K562 (cell line): ENCODE measurements at regions not wholly inside any gene's neighbourhood (a gene's known extent, or its start where the extent isn't known, plus 50 kb on each side); places are given as distances from the start of the nearest gene placed in this dataset.
"Not testable (repeated sequence)": the region's sequence is repeated elsewhere in the genome, so short reads cannot be mapped to it uniquely, and the experiment has no call there.

Experiments
- ATAC-seq: fragments of 200-7000 bp; cut with Tn5 transposase; 3 replicates; pipeline ENCODE4 v1.9.1; 2020; ENCODE audit warnings: moderate library complexity
- BruUV-seq: library from RNA; stranded (reverse); fragments of 400-500 nt; replicated peaks from 2 replicates; lab custom pipeline; 2021; lab: Mats Ljungman, UMichigan
- CTCF ChIA-PET: fragments of 300-600 bp; formaldehyde crosslinking; extraction: SDS; loops from one replicate; lab custom pipeline; 2021; ENCODE audit warnings: low intra/inter-chr PET ratio; lab: Yijun Ruan, JAX
- POLR2A ChIA-PET: fragments of 300-600, 350-650 bp; sonication (Branson Sonifier 250); formaldehyde crosslinking; extraction: SDS; loops from one replicate; lab custom pipeline; 2021; ENCODE audit warnings: antibody characterized with exemption, inconsistent platforms; lab: Yijun Ruan, JAX
- DNase-seq, 4 experiments: peaks; one replicate each; pipeline versions ENCODE4 v3.0.0 to v3.0.0-alpha.2; 2011 to 2018; ENCODE audit warnings: low spot score in 3 of 4, mixed read lengths in 3 of 4; ENCODE audit errors: extremely low read depth in 1 of 4
- FAIRE-seq: peaks from 2 replicates; lab custom pipeline; 2011; peaks lifted over from hg19 to GRCh38; lab: Jason Lieb, UNC
- H2AFZ ChIP-seq: 2 replicates; pipeline ENCODE4 v1.6.0; 2011; ENCODE audit warnings: low read depth, low read length, control low read depth, inconsistent platforms
- H3K27ac ChIP-seq: fragments of 200-600 bp; 3 replicates; pipeline ENCODE4 v1.8.0; 2011; ENCODE audit warnings: low read depth, mild to moderate bottlenecking, control low read depth, inconsistent platforms, low read length, moderate library complexity, mixed read lengths; ENCODE audit errors: extremely low read depth
- H3K27me3 ChIP-seq, 2 experiments: fragments of 300-600 bp in 1 of 2; 2 replicates in 1 of 2; 3 replicates in 1 of 2; pipeline versions ENCODE4 v1.6.0 to v1.8.0; 2011; ENCODE audit warnings: inconsistent platforms in 2 of 2, low read length in 2 of 2, mild to moderate bottlenecking in 1 of 2, mixed read lengths in 1 of 2, moderate library complexity in 1 of 2; ENCODE audit not compliant: control insufficient read depth in 2 of 2, insufficient read depth in 2 of 2
- H3K36me3 ChIP-seq: fragments of 300-600 bp; 3 replicates; pipeline ENCODE4 v1.8.0; 2011; ENCODE audit warnings: mild to moderate bottlenecking, low read length, inconsistent platforms; ENCODE audit not compliant: control insufficient read depth, insufficient read depth
- H3K4me1 ChIP-seq, 2 experiments: fragments of 200-600 bp in 1 of 2; replicated peaks in 1 of 2; 2 replicates in 1 of 2; 3 replicates in 1 of 2; pipeline versions ENCODE4 v1.5.1 to v1.8.0; 2011; ENCODE audit warnings: inconsistent platforms in 2 of 2, low read length in 2 of 2, mild to moderate bottlenecking in 1 of 2, mixed read lengths in 1 of 2, moderate library complexity in 1 of 2; ENCODE audit not compliant: control insufficient read depth in 2 of 2, insufficient read depth in 2 of 2
- H3K4me2 ChIP-seq: 2 replicates; pipeline ENCODE4 v1.6.1; 2011; ENCODE audit warnings: low read length, control low read depth, inconsistent platforms, mixed read lengths; ENCODE audit not compliant: insufficient read depth
- H3K4me3 ChIP-seq: fragments of 200-600 bp; sonication (generic), shearing (Covaris generic); 2 replicates; pipeline ENCODE4 v1.5.1; 2016; ENCODE audit warnings: control low read depth, inconsistent platforms
- H3K79me2 ChIP-seq: fragments of 200-600 bp; 3 replicates; pipeline ENCODE4 v1.8.0; 2011; ENCODE audit warnings: low read length, inconsistent platforms; ENCODE audit not compliant: control insufficient read depth, insufficient read depth
- H3K9ac ChIP-seq, 2 experiments: 2 replicates each; pipeline versions ENCODE4 v1.6.0 to v1.6.1; 2011; ENCODE audit warnings: low read depth in 2 of 2, low read length in 2 of 2, control low read depth in 1 of 2, inconsistent platforms in 1 of 2, mild to moderate bottlenecking in 1 of 2, mixed read lengths in 1 of 2; ENCODE audit not compliant: insufficient read depth in 1 of 2
- H3K9me1 ChIP-seq: one replicate; pipeline ENCODE4 v1.6.0; 2011; ENCODE audit warnings: inconsistent platforms, mild to moderate bottlenecking, low read length, moderate library complexity; ENCODE audit not compliant: control insufficient read depth, insufficient read depth
- H3K9me3 ChIP-seq: replicated peaks from 2 replicates; pipeline ENCODE4 v1.5.1; 2011; ENCODE audit warnings: low read depth, low read length, inconsistent platforms; ENCODE audit not compliant: control insufficient read depth, insufficient read depth
- H4K20me1 ChIP-seq: replicated peaks from 2 replicates; pipeline ENCODE4 v1.6.1; 2011; ENCODE audit warnings: low read length, inconsistent platforms, mixed read lengths; ENCODE audit not compliant: control insufficient read depth, insufficient read depth
- CEBPB ChIP-seq: fragments of 450-650 bp; IDR thresholded peaks from 2 replicates; pipeline ENCODE4 v1.6.1; 2016; ENCODE audit warnings: missing genetic modification characterization, missing compliant biosample characterization
- CEBPG ChIP-seq, 3 experiments: fragments of 200-800 bp in 1 of 3; sonication (Bioruptor generic) in 1 of 3; sonication (generic) in 1 of 3; formaldehyde crosslinking in 1 of 3; IDR thresholded peaks in 2 of 3; conservative IDR thresholded peaks in 1 of 3; 2 replicates each; pipeline versions ENCODE4 v1.6.1 to v1.8.0; 2016 to 2022; ENCODE audit warnings: missing compliant biosample characterization in 2 of 3, missing genetic modification characterization in 2 of 3, mild to moderate bottlenecking in 1 of 3, missing genetic modification reagents in 1 of 3
- DMBX1 ChIP-seq: fragments of 250-450 bp; sonication (Bioruptor Pico); IDR thresholded peaks from 2 replicates; pipeline ENCODE4 v1.8.0; 2022; ENCODE audit warnings: inconsistent platforms, mild to moderate bottlenecking, moderate library complexity, borderline replicate concordance
- HDAC8 ChIP-seq: fragments of 450-650 bp; IDR thresholded peaks from 2 replicates; pipeline ENCODE4 v1.6.1; 2016; ENCODE audit warnings: mild to moderate bottlenecking, missing genetic modification characterization, moderate library complexity, missing compliant biosample characterization
- NFIC ChIP-seq: fragments of 450-650 bp; IDR thresholded peaks from 2 replicates; pipeline ENCODE4 v1.6.1; 2017; ENCODE audit warnings: mild to moderate bottlenecking, inconsistent platforms
- NR4A1 ChIP-seq, 2 experiments: fragments of 250-450 bp in 1 of 2; fragments of 450-650 bp in 1 of 2; sonication (Bioruptor Pico) in 1 of 2; IDR thresholded peaks; 2 replicates each; pipeline versions ENCODE4 v1.4.0 to v1.6.1; 2016 to 2020; ENCODE audit warnings: mild to moderate bottlenecking in 2 of 2, missing compliant biosample characterization in 1 of 2, missing genetic modification characterization in 1 of 2, moderate library complexity in 1 of 2
- SMAD4 ChIP-seq: fragments of 250-450 bp; sonication (Bioruptor Pico); conservative IDR thresholded peaks from 2 replicates; pipeline ENCODE4 v1.8.0; 2021; ENCODE audit warnings: inconsistent platforms, mild to moderate bottlenecking, moderate library complexity
- ZNF592 ChIP-seq: fragments of 450-650 bp; IDR thresholded peaks from 2 replicates; pipeline ENCODE4 v1.6.1; 2017; ENCODE audit warnings: antibody characterized with exemption, mild to moderate bottlenecking
- WGBS: fragments of 100-300 bp; shearing (Covaris generic); methylation state at CpG from one replicate; pipeline ENCODE4 v1.1.6; 2016; ENCODE audit warnings: low coverage, mixed read lengths; ENCODE audit not compliant: insufficient coverage; ENCODE audit errors: missing lambda C conversion rate; 5-methylcytosine and 5-hydroxymethylcytosine counted together
- in situ Hi-C: fragments of 300-500 bp; cut with MboI; formaldehyde crosslinking; loops from 4 replicates; pipeline ENCODE4 v1.15.0; 2018; ENCODE audit warnings: inconsistent platforms, mixed read lengths
- intact Hi-C: fragments of 100-400 bp; cut with micrococcal nuclease; formaldehyde crosslinking; loops from 2 replicates; pipeline ENCODE4 v1.14.2; 2022
- TF ChIP-seq, protein P1 (sequence below): fragments of 450-650 bp; conservative IDR thresholded peaks from 2 replicates; pipeline ENCODE4 v1.6.1; 2016; ENCODE audit warnings: missing genetic modification characterization, low read depth, mild to moderate bottlenecking, missing compliant biosample characterization, moderate library complexity

DNA sequence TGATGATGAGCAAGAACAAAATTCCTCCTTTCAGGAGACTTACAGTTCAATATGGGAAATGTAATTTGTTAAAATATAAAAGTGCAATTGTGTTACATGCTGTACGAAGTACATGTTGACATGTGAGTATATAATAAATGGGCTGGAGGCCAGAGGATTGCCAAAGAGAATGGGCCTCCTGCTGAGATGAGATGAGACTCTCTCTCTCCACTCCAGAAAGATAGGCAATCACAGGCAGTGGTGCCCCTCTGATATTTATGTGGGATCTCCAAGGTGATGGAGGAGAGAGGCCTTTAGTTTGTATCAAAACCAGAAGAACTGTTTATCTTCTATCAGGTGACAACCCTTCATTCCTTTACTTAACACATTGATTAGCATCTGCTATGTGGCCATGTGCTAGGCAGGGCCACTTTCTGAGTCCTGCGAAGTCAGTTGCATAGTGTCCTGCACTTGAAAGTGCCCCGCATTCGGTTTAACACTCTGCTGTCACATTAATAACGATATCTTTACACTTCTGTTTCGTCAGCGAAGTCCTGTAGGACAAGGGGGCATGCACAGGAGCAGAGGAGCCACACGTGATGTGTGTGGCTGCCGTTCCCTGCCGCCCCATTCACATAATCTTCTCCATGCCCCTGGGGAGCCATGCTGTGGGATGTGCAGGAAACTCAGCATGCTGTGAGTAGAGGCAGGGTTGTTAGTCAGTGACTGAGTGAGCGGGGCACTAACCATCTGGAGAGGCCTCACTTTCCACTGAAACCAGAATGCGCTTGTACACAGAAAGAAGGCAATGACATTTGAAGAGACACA is 60.2 kb upstream of the RABL2A start (continued):
- not testable (repeated sequence) for TF ChIP-seq NR4A1, CEBPG (CRISPR knock-in tag; IDR thresholded peaks at IDR 0.05)
- TF ChIP-seq NR4A1 (tag; IDR thresholded peaks at IDR 0.05) (peak; percentile 79; the same call in 1 of the 2 replicates), HDAC8 (tag) (0 out of 2 replicates have a peak, but pooled peaks have one; percentile 38), SMAD4 (CRISPR knock-in tag) (peak; percentile 83), DMBX1 (CRISPR knock-in tag) (peak; percentile 70), NFIC (peak; percentile 41; the same call in 1 of the 2 replicates), CEBPG (tag; conservative IDR thresholded peaks at IDR 0.05 in 1 of 2, IDR thresholded peaks at IDR 0.05 in 1 of 2) (peak in 1 of 2 experiments; percentile 40; a peak in 1 of 4 replicates), ZNF592 (peak; percentile 77), CEBPB (tag) (peak; percentile 80)
- TF ChIP-seq, protein P1, sequence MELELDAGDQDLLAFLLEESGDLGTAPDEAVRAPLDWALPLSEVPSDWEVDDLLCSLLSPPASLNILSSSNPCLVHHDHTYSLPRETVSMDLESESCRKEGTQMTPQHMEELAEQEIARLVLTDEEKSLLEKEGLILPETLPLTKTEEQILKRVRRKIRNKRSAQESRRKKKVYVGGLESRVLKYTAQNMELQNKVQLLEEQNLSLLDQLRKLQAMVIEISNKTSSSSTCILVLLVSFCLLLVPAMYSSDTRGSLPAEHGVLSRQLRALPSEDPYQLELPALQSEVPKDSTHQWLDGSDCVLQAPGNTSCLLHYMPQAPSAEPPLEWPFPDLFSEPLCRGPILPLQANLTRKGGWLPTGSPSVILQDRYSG (tag), result 0 out of 2 replicates have a peak, but pooled peaks have one; percentile 61

DNA sequence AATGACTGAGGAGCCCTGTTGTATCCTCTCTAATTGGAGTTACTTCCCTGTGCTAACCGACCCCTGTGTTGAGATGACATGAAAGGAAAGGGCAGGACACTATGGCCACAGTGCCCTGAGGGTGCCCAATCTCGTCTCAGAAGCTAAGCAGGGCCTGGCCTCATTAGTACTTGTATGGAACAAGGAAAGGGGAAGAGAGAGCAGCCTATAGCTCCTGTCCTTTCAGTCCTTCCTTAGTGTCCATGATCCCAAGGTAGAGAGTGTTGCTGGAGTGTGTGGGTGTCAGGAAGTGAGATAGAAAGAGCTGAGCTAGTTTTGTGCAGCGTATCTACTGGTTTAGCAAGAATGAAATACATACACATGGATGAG is 59.6 kb upstream of the RABL2A start:
- H3K9ac ChIP-seq, intact Hi-C loops, H3K36me3 ChIP-seq, H3K79me2 ChIP-seq, H4K20me1 ChIP-seq, ATAC-seq, H3K9me1 ChIP-seq, FAIRE-seq, H3K9me3 ChIP-seq, H3K4me3 ChIP-seq, H3K27ac ChIP-seq, CTCF ChIA-PET, H3K4me2 ChIP-seq, in situ Hi-C loops, BruUV-seq, H3K27me3 ChIP-seq, H3K4me1 ChIP-seq, POLR2A ChIA-PET, DNase-seq, H2AFZ ChIP-seq: not testable (repeated sequence)
- 83% methylated on average over 2 of the region's 3 CpGs for WGBS
